GM20000 (cell line): ENCODE measurements at regions not wholly inside any gene's neighbourhood (a gene's known extent, or its start where the extent isn't known, plus 50 kb on each side); places are given as distances from the start of the nearest gene placed in this dataset.

Source experiments
- DNase-seq: peaks from one replicate; pipeline ENCODE4 v3.0.0; 2012; ENCODE audit warnings: low spot score
- CTCF ChIP-seq: IDR thresholded peaks from 2 replicates; pipeline ENCODE4 v1.5.1; 2012; ENCODE audit warnings: mild to moderate bottlenecking, control low read depth; ENCODE audit errors: extremely low read depth, missing control alignments

- DNase-seq, result no peak
- TF ChIP-seq CTCF, result no peak
These were observed 322.6 kb upstream of the KIAA1217 start for GRCh38 chr10:23886355-23886754.

- DNase-seq, result no peak
- no peak for TF ChIP-seq CTCF
These were observed 317.6 kb upstream of the KIAA1217 start for GRCh38 chr10:23891301-23891700.

GRCh38 chr10:23892296-23892695 is 316.6 kb upstream of the KIAA1217 start:
- DNase-seq, result no peak
- TF ChIP-seq CTCF, result no peak

- TF ChIP-seq CTCF, result no peak
- no peak for DNase-seq
These were observed 311.7 kb upstream of the KIAA1217 start for GRCh38 chr10:23897267-23897666.

GRCh38 chr10:23897861-23898260 is 311.1 kb upstream of the KIAA1217 start:
- no peak for DNase-seq
- TF ChIP-seq CTCF, result no peak

GRCh38 chr10:23899166-23899565 is 309.8 kb upstream of the KIAA1217 start:
- DNase-seq, result no peak
- TF ChIP-seq CTCF, result no peak

GRCh38 chr10:23910291-23910690 is 298.6 kb upstream of the KIAA1217 start:
- no peak for DNase-seq
- TF ChIP-seq CTCF, result no peak
